Neural cell (in vitro differentiated cells): ENCODE measurements at regions not wholly inside any gene's neighbourhood (a gene's known extent, or its start where the extent isn't known, plus 50 kb on each side); places are given as distances from the start of the nearest gene placed in this dataset.
"Not testable (repeated sequence)": the region's sequence is repeated elsewhere in the genome, so short reads cannot be mapped to it uniquely, and the experiment has no call there.

Source experiments
- H2AFZ ChIP-seq: fragments of 200-600, 300-800 bp; sonication (generic), shearing (Covaris generic); 2 replicates; pipeline ENCODE4 v1.6.0; 2014; ENCODE audit warnings: low read depth, mild to moderate bottlenecking, antibody characterized with exemption, low read length, moderate library complexity
- H3F3A ChIP-seq: fragments of 200-600 bp; shearing (Covaris generic); 2 replicates; pipeline ENCODE4 v1.6.1; 2016; ENCODE audit warnings: mild to moderate bottlenecking, moderate library complexity, mixed read lengths, antibody characterized with exemption, low read length; ENCODE audit not compliant: insufficient read depth, poor library complexity, severe bottlenecking
- H3K27ac ChIP-seq: fragments of 200-600, 300-800 bp; sonication (generic), shearing (Covaris generic); 2 replicates; pipeline ENCODE4 v1.5.1; 2014; ENCODE audit warnings: mild to moderate bottlenecking, low read length, moderate library complexity
- H3K27me3 ChIP-seq: fragments of 300-800, 200-600 bp; sonication (generic), shearing (Covaris generic); 2 replicates; pipeline ENCODE4 v1.6.0; 2014; ENCODE audit warnings: mild to moderate bottlenecking, low read depth, low read length, moderate library complexity; ENCODE audit not compliant: insufficient read depth
- H3K36me3 ChIP-seq: fragments of 300-800, 200-600 bp; sonication (generic), shearing (Covaris generic); 2 replicates; pipeline ENCODE4 v1.5.1; 2014; ENCODE audit warnings: mild to moderate bottlenecking, antibody characterized with exemption, low read length, moderate library complexity; ENCODE audit not compliant: insufficient read depth
- H3K4me2 ChIP-seq: fragments of 300-800, 200-600 bp; sonication (generic), shearing (Covaris generic); 2 replicates; pipeline ENCODE4 v1.6.0; 2014; ENCODE audit warnings: mild to moderate bottlenecking, low read length
- H3K4me3 ChIP-seq: fragments of 300-800, 200-600 bp; sonication (generic), shearing (Covaris generic); 2 replicates; pipeline ENCODE4 v1.5.1; 2014; ENCODE audit warnings: mild to moderate bottlenecking, low read length, moderate library complexity
- H3K79me2 ChIP-seq: fragments of 200-600 bp; shearing (Covaris generic); replicated peaks from 2 replicates; pipeline ENCODE4 v1.6.0; 2014; ENCODE audit warnings: mild to moderate bottlenecking, low read length, moderate library complexity; ENCODE audit not compliant: insufficient read depth
- H3K9ac ChIP-seq: fragments of 300-800, 200-600 bp; sonication (generic), shearing (Covaris generic); 2 replicates; pipeline ENCODE4 v1.6.1; 2016; ENCODE audit warnings: mild to moderate bottlenecking, low read length, mixed read lengths
- H3K9me2 ChIP-seq: fragments of 200-600 bp; shearing (Covaris generic); 2 replicates; pipeline ENCODE4 v1.6.1; 2016; ENCODE audit warnings: mild to moderate bottlenecking, low read length, mixed read lengths; ENCODE audit not compliant: insufficient read depth
- H3K9me3 ChIP-seq: fragments of 200-600, 300-800 bp; sonication (generic), shearing (Covaris generic); 2 replicates; pipeline ENCODE4 v1.6.1; 2016; ENCODE audit warnings: mild to moderate bottlenecking, mixed run types, low read length, moderate library complexity, mixed read lengths
- H4K20me1 ChIP-seq: fragments of 200-600 bp; shearing (Covaris generic); 2 replicates; pipeline ENCODE4 v1.6.1; 2016; ENCODE audit warnings: mild to moderate bottlenecking, mixed run types; ENCODE audit not compliant: insufficient read depth
- CTCF ChIP-seq: fragments of 450-650 bp; IDR thresholded peaks from 2 replicates; pipeline ENCODE4 v1.5.1; 2014; ENCODE audit warnings: antibody characterized with exemption, mild to moderate bottlenecking, moderate library complexity; ENCODE audit not compliant: poor library complexity, severe bottlenecking
- EP300 ChIP-seq: fragments of 450-650 bp; conservative IDR thresholded peaks from 2 replicates; pipeline ENCODE4 v1.6.1; 2014; ENCODE audit warnings: antibody characterized with exemption, mild to moderate bottlenecking, moderate library complexity; ENCODE audit not compliant: poor library complexity, severe bottlenecking
- EZH2 ChIP-seq: fragments of 200-600, 300-800 bp; shearing (Covaris generic), sonication (generic); IDR thresholded peaks from 2 replicates; pipeline ENCODE4 v1.6.1; 2014; ENCODE audit warnings: antibody characterized with exemption, low read length, borderline replicate concordance, mild to moderate bottlenecking; ENCODE audit not compliant: insufficient read depth, poor library complexity, severe bottlenecking
- MXI1 ChIP-seq: fragments of 450-650 bp; conservative IDR thresholded peaks from 2 replicates; pipeline ENCODE4 v1.6.1; 2014; ENCODE audit warnings: antibody characterized with exemption, mild to moderate bottlenecking; ENCODE audit not compliant: poor library complexity, severe bottlenecking
- POLR2AphosphoS5 ChIP-seq: IDR thresholded peaks from 2 replicates; pipeline ENCODE4 v1.6.1; 2012
- RAD21 ChIP-seq: fragments of 450-650 bp; conservative IDR thresholded peaks from 2 replicates; pipeline ENCODE4 v1.6.1; 2014; ENCODE audit warnings: antibody characterized with exemption, mild to moderate bottlenecking, moderate library complexity
- SMC3 ChIP-seq: fragments of 450-650 bp; conservative IDR thresholded peaks from 2 replicates; pipeline ENCODE4 v1.6.1; 2014; ENCODE audit warnings: antibody characterized with exemption, mild to moderate bottlenecking, moderate library complexity; ENCODE audit not compliant: poor library complexity
- TAF1 ChIP-seq: IDR thresholded peaks from 2 replicates; pipeline ENCODE4 v1.6.1; 2012; ENCODE audit warnings: low read depth
- TF ChIP-seq, protein P1 (sequence below): IDR thresholded peaks from 2 replicates; pipeline ENCODE4 v1.6.1; 2012; ENCODE audit warnings: borderline replicate concordance

- not testable (repeated sequence) for H3K9me3 ChIP-seq, H4K20me1 ChIP-seq, H3K36me3 ChIP-seq, H3K4me2 ChIP-seq, H3K4me3 ChIP-seq, H3K27ac ChIP-seq, H3K79me2 ChIP-seq, H3K9ac ChIP-seq, H3K9me2 ChIP-seq, H3K27me3 ChIP-seq, H2AFZ ChIP-seq, H3F3A ChIP-seq
Observed at GRCh38 chr2:3030791-3031190, 346.8 kb downstream of the EIPR1 start.

GRCh38 chr2:3025984-3026383 lies 351.6 kb downstream of the EIPR1 start:
- H3F3A ChIP-seq = no peaks in the 10 kb centered on the region

More at GRCh38 chr2:3025984-3026383, 351.6 kb downstream of the EIPR1 start:
- TF ChIP-seq MXI1 (no peak), CTCF (no peak), EZH2 (no peak), TAF1 (no peak), POLR2AphosphoS5 (no peak), SMC3 (no peak), EP300 (no peak), RAD21 (no peak)
- TF ChIP-seq, protein P1, sequence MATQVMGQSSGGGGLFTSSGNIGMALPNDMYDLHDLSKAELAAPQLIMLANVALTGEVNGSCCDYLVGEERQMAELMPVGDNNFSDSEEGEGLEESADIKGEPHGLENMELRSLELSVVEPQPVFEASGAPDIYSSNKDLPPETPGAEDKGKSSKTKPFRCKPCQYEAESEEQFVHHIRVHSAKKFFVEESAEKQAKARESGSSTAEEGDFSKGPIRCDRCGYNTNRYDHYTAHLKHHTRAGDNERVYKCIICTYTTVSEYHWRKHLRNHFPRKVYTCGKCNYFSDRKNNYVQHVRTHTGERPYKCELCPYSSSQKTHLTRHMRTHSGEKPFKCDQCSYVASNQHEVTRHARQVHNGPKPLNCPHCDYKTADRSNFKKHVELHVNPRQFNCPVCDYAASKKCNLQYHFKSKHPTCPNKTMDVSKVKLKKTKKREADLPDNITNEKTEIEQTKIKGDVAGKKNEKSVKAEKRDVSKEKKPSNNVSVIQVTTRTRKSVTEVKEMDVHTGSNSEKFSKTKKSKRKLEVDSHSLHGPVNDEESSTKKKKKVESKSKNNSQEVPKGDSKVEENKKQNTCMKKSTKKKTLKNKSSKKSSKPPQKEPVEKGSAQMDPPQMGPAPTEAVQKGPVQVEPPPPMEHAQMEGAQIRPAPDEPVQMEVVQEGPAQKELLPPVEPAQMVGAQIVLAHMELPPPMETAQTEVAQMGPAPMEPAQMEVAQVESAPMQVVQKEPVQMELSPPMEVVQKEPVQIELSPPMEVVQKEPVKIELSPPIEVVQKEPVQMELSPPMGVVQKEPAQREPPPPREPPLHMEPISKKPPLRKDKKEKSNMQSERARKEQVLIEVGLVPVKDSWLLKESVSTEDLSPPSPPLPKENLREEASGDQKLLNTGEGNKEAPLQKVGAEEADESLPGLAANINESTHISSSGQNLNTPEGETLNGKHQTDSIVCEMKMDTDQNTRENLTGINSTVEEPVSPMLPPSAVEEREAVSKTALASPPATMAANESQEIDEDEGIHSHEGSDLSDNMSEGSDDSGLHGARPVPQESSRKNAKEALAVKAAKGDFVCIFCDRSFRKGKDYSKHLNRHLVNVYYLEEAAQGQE = no peak
- Histone ChIP-seq H3K9ac (no peak overlapping the region), H3K4me2 (no peak overlapping the region), H3K79me2 (no peaks in the 10 kb centered on the region), H2AFZ (no peak overlapping the region), H3K9me2 (no peaks in the 10 kb centered on the region), H3K27me3 (no peaks in the 10 kb centered on the region), H3K4me3 (no peak overlapping the region), H3K36me3 (no peaks in the 10 kb centered on the region), H3K27ac (no peak overlapping the region), H4K20me1 (no peaks in the 10 kb centered on the region), H3K9me3 (no peaks in the 10 kb centered on the region)
